Breast epithelium (tissue), 4 donors: ENCODE measurements at regions not wholly inside any gene's neighbourhood (a gene's known extent, or its start where the extent isn't known, plus 50 kb on each side); places are given as distances from the start of the nearest gene placed in this dataset.

ENCODE experiments used
- DNase-seq, 2 donors: peaks; one replicate each; pipeline ENCODE4 v3.0.0-alpha.2; 2019; ENCODE audit warnings: low spot score in 2 of 2
- H3K27ac ChIP-seq, 2 donors: fragments of 200-600 bp; sonication (generic) in 1 of 2; one replicate each; pipeline ENCODE4 v1.5.1; 2016 to 2019; ENCODE audit warnings: mild to moderate bottlenecking in 1 of 2
- H3K27me3 ChIP-seq, 2 donors: fragments of 200-600 bp; sonication (generic) in 1 of 2; one replicate each; pipeline versions ENCODE4 v1.5.1 to v1.6.0; 2017 to 2019; ENCODE audit warnings: control low read depth in 1 of 2, mild to moderate bottlenecking in 1 of 2
- H3K36me3 ChIP-seq: fragments of 200-600 bp; one replicate; pipeline ENCODE4 v1.5.1; 2019
- H3K4me1 ChIP-seq, 2 donors: fragments of 200-600 bp; sonication (generic); one replicate each; pipeline ENCODE4 v1.5.1; 2016 to 2019; ENCODE audit warnings: control low read depth in 1 of 2
- H3K4me3 ChIP-seq, 3 donors: fragments of 200-600 bp; sonication (generic); 1 replicate in 2 of 3; 2 replicates in 1 of 3; pipeline ENCODE4 v1.5.1; 2016 to 2019; ENCODE audit warnings: mild to moderate bottlenecking in 3 of 3, moderate library complexity in 2 of 3
- H3K9me3 ChIP-seq, 2 donors: fragments of 200-600 bp; sonication (generic) in 1 of 2; one replicate each; pipeline ENCODE4 v1.5.1; 2016 to 2019; ENCODE audit warnings: control low read depth in 1 of 2
- CTCF ChIP-seq, 3 donors: fragments of 450-650 bp; IDR thresholded peaks; one replicate each; pipeline ENCODE4 v1.5.1; 2016 to 2017; ENCODE audit warnings: antibody characterized with exemption in 3 of 3, mild to moderate bottlenecking in 3 of 3, moderate library complexity in 3 of 3
- POLR2A ChIP-seq: fragments of 450-650 bp; IDR thresholded peaks from one replicate; pipeline ENCODE4 v1.6.1; 2016; ENCODE audit warnings: antibody characterized with exemption, mild to moderate bottlenecking, moderate library complexity
- POLR2AphosphoS5 ChIP-seq, 3 donors: sonication (generic); formaldehyde crosslinking; IDR thresholded peaks; one replicate each; pipeline ENCODE4 v1.6.1; 2017; ENCODE audit warnings: antibody characterized with exemption in 3 of 3
- intact Hi-C: fragments of 100-400 bp; cut with DNase I; formaldehyde crosslinking; loops from one replicate; pipeline ENCODE4 v1.15.1; 2023; ENCODE audit warnings: low total_unique reads

GRCh38 chr11:128407962-128408361 lies 179.4 kb downstream of the ETS1 start:
- TF ChIP-seq POLR2AphosphoS5 (IDR thresholded peaks at IDR 0.05) (no peak), CTCF (IDR thresholded peaks at IDR 0.05) (no peak), POLR2A (no peak)
- Histone ChIP-seq H3K27ac (peak overlapping the region in 1 of 2 donors; percentile 2), H3K27me3 (no peaks in the 10 kb centered on the region), H3K4me3 (no peak overlapping the region), H3K9me3 (no peaks in the 10 kb centered on the region), H3K4me1 (no peaks in the 10 kb centered on the region), H3K36me3 (no peaks in the 10 kb centered on the region)
- no peak for DNase-seq
- intact Hi-C loops, result no loop called here

- intact Hi-C loops, result no loop called here
- TF ChIP-seq POLR2A (no peak), POLR2AphosphoS5 (IDR thresholded peaks at IDR 0.05) (no peak), CTCF (IDR thresholded peaks at IDR 0.05) (no peak)
- Histone ChIP-seq H3K9me3 (no peaks in the 10 kb centered on the region), H3K27ac (no peak overlapping the region), H3K36me3 (no peaks in the 10 kb centered on the region), H3K4me1 (no peaks in the 10 kb centered on the region), H3K27me3 (no peaks in the 10 kb centered on the region), H3K4me3 (no peak overlapping the region)
- no peak for DNase-seq
Measured at GRCh38 chr11:128405714-128406662, 181.4 kb downstream of the ETS1 start.

GRCh38 chr11:128405112-128405511 lies 182.2 kb downstream of the ETS1 start:
- intact Hi-C loops, result no loop called here
- Histone ChIP-seq H3K4me3 (no peak overlapping the region), H3K27me3 (no peaks in the 10 kb centered on the region), H3K36me3 (no peaks in the 10 kb centered on the region), H3K9me3 (no peaks in the 10 kb centered on the region), H3K4me1 (no peaks in the 10 kb centered on the region), H3K27ac (no peak overlapping the region)
- DNase-seq, result no peak
- TF ChIP-seq CTCF (IDR thresholded peaks at IDR 0.05) (no peak), POLR2A (no peak), POLR2AphosphoS5 (IDR thresholded peaks at IDR 0.05) (no peak)

GRCh38 chr11:128404437-128404836 lies 182.9 kb downstream of the ETS1 start:
- no peaks in the 10 kb centered on the region for H3K9me3 ChIP-seq
- H3K27ac ChIP-seq, result no peak overlapping the region
- no peak for DNase-seq
- H3K36me3 ChIP-seq, result no peaks in the 10 kb centered on the region
- no peaks in the 10 kb centered on the region for H3K4me1 ChIP-seq
- no peaks in the 10 kb centered on the region for H3K27me3 ChIP-seq
- intact Hi-C loops, result no loop called here
- TF ChIP-seq POLR2A (no peak), CTCF (IDR thresholded peaks at IDR 0.05) (no peak), POLR2AphosphoS5 (IDR thresholded peaks at IDR 0.05) (no peak)
- H3K4me3 ChIP-seq, result no peak overlapping the region

GRCh38 chr11:128400382-128401203 lies 186.8 kb downstream of the ETS1 start:
- Histone ChIP-seq H3K9me3 (no peaks in the 10 kb centered on the region), H3K27ac (no peak overlapping the region), H3K36me3 (no peaks in the 10 kb centered on the region), H3K27me3 (no peaks in the 10 kb centered on the region), H3K4me3 (no peak overlapping the region), H3K4me1 (no peaks in the 10 kb centered on the region)
- intact Hi-C loops, result no loop called here
- no peak for DNase-seq
- TF ChIP-seq CTCF (IDR thresholded peaks at IDR 0.05) (no peak), POLR2AphosphoS5 (IDR thresholded peaks at IDR 0.05) (no peak), POLR2A (no peak)
